UCSD-AML1 (cell line): ENCODE measurements at regions not wholly inside any gene's neighbourhood (a gene's known extent, or its start where the extent isn't known, plus 50 kb on each side); places are given as distances from the start of the nearest gene placed in this dataset.

ENCODE experiments used
- DNase-seq: peaks from one replicate; lab custom pipeline; 2025; ENCODE audit not compliant: unreplicated experiment; lab: John Stamatoyannopoulos, UW

DNA sequence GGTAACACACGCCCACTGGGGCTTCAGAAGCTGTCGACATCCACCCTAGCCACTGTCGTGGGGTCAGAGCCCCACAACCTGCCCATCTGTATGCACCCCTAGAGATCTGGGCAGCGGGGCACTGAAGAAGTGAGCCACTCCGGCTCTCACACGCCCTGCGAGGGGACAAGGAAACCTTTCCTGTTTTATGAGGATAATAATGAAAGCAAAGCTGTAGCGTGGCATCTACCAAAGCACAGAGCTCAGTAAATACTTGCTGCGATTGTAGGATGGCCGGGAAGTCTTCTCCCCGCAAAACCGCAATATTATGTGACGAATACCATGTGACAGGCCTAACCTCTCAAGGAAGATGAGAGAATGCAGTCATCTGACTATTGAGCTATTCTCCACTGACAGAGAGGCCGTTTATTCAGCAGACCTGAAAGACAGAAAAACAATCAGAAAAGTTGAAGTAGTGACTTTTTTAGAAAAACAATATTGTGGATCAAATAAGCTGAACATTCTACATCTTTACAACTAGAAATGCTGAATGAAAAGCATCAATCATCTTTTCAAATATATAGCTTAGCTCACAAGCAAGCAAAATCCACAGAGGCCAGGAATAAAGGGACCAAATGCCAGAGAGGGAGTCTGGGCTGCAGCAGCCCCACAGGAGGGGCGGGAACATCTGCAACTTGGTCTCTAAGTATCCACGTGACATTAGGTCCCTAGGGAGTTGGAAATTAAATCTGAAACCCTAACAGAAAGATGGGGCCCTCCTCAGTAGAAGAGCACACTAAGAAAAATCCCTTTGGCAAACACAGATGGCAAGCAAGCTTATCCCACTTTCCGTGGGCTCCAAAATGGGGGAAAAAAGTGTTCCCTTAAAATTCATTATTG lies 207.8 kb downstream of the TTLL2 start:
- DNase-seq, result no peak

DNA sequence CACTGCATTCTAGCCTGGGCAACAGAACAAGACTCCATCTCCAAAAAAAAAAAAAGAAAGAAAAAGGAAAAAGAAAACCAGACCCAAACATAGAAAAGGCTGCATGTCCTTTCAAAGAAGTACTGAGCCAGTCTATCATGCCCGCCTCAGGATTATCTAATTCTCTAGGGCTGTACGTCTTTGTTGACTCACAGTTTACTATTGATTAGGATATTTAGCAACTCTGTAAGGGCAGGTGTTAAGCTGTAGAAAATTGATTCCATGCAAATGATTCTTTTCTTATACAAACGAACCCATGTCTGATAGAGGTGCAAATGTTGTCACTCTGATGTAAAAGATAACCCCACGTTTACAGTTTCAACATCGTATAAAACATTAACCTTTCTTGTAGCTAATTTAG lies 209.0 kb downstream of the TTLL2 start:
- DNase-seq, result no peak

DNA sequence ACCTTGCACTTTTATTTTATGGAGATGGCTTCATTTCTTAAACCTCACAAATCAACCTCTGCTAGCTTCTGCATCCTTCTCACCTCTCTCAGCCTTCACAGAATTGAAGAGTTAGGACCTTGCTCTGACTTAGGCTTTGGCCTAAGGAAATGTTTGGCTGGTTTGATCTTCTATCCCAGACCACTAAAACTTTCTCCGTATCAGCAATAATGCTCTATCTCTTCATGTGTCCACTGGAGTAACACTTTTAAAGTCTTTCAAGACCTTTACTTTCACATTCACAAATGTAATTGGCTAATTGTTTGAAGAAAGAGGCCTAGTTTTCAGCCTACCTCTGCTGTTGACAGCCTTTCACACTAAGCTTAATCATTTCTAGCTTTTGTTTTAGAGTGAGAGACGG lies 212.9 kb downstream of the TTLL2 start:
- no peak for DNase-seq

GRCh38 chr6:167538746-167539145 lies 213.9 kb downstream of the TTLL2 start:
- no peak for DNase-seq

GRCh38 chr6:167540796-167541195 lies 215.9 kb downstream of the TTLL2 start:
- no peak for DNase-seq

DNA sequence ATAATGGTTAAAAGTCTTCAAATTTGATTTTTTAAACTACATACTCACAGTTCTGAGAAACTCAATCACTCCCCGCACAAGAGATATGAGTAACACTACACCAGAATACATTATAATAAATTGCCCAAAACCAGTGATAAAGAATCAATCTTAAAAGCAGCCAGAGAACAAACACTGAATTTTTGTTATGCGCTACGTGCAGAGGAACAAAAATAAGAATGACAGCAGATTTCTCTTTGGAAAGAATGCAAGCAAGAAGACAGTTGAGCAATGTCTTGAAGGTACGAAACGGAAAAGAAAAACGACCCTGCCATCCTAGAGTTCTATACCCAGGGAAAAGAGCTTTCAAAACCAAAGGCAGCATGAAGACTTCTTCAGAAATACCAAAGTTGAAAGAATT lies 216.7 kb downstream of the TTLL2 start:
- no peak for DNase-seq

- DNase-seq, result no peak
Measured at GRCh38 chr6:167543602-167544497, 219.0 kb downstream of the TTLL2 start.

- DNase-seq, result no peak
Measured at GRCh38 chr6:167546611-167547327, 221.9 kb downstream of the TTLL2 start.

- DNase-seq, result no peak
Measured at GRCh38 chr6:167547328-167547692, 222.4 kb downstream of the TTLL2 start.

DNA sequence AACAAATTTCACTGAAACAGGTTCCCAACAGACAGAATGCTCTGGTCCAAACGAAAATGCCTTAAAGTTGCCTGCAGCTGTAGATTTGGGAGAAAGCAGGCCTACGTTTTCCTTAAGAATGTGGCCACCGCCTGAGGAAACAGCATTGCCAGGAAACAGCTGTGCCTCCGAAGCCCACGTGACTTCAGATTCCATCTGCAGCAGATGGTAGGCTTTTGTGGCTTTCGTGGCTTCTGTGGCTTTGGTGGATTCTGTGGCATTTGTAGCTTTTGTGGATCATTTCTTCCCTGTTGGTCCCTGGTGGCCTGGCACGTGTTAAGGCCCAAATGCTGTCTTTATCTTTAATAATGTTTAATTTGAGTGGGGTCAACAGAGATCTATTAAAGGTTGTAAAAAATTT lies 222.9 kb downstream of the TTLL2 start:
- DNase-seq, result peak; percentile 45

- no peak for DNase-seq
Measured at GRCh38 chr6:167548451-167548850, 223.6 kb downstream of the TTLL2 start.

- no peak for DNase-seq
Measured at GRCh38 chr6:167549213-167549612, 224.3 kb downstream of the TTLL2 start.

DNA sequence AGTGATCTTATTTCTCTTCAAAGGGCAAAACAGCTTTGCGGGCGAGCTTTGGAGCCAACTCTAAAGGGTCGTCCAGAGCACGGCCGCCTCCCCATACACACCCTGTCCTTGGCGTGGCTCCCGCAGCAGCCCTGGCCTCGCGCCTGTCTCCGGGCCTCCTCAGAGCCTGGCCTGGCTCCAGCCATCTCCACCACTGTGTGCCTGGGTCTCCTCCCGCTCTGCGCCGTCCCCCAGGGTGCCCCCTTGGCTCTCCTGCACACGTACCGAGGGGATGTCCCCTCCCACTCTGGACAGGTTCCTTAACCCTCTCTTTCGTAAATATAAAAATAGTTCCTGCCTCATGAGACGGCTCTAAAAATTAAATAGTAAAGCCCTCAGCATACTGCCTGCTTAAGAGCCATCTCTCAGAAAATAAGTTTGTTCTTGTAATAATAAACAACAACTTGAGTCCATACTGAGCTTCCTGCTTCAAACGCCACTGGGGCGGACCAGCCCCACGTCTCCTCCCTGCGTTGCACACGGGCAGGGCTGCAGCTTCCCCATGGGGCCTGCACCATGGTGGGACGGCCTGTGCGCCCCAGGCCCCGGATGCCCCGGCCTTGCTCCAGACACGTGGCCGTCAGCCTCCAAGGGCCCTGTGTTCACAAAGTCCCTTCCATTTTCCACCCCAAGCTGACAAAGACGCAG lies 226.2 kb downstream of the TTLL2 start:
- DNase-seq, result no peak

- no peak for DNase-seq
Measured at GRCh38 chr6:167551628-167552257, 226.9 kb downstream of the TTLL2 start.

GRCh38 chr6:167552258-167552630 lies 227.4 kb downstream of the TTLL2 start:
- no peak for DNase-seq

- DNase-seq, result no peak
Measured at GRCh38 chr6:167552961-167553735, 228.3 kb downstream of the TTLL2 start.

DNA sequence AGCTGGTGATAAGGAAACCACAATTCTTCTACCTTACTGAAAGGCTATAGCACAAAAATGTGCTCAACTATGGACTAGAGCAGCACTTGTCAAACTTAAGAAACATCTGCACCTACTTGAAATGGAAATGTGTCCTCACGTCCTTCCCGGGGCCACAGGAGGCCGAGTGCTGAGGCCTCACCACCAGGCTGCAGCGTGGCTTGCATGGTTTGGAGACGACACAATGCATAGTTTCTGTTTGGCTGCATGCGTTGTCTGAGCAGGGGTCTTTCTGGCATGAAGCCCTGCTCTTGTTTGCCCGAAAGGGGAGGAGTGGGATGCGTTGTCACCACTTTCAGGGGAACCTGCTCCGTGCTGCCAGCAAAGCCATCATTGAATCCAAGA lies 228.8 kb downstream of the TTLL2 start:
- no peak for DNase-seq

DNA sequence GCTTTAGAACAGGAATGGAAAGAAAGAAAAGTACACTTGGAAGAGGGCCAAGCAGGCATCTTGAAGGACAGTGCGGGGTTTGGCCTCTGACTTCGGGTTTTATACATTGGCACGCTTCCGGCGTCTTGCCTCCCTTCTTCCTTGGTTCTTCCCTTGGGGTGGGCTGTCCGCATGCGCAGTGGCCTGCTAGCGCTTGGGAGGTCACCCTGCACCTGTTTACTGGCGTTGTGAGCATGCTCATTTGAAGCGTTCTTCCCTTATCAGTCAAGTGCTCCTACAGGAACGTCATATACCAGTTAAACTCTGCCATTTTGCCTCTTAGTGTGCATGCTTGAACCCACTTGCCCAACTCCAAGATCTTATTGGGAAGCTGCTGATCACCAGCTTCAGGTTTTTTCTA lies 230.0 kb downstream of the TTLL2 start:
- no peak for DNase-seq

GRCh38 chr6:167555836-167556235 lies 230.9 kb downstream of the TTLL2 start:
- DNase-seq, result no peak

DNA sequence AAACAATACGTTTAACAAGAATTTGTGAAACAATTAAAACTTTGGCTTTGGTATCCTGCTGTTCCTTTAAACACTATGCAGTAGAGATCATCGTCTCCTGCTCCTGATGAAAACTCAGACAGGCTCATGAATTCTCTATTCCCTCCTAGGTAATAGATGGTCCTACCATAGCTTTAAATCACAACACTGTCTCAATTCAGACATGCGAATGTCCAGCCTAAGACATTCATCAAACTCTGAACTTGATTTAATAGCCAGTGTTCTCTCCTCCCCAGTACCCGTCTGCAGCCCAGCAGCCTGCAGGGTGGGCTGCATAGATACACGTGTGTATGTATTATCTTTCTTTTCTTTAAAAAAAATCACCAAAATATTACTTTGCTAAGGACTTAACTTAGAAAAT lies 232.8 kb downstream of the TTLL2 start:
- DNase-seq, result no peak
